A204.1 (cell line): ENCODE measurements at regions not wholly inside any gene's neighbourhood (a gene's known extent, or its start where the extent isn't known, plus 50 kb on each side); places are given as distances from the start of the nearest gene placed in this dataset.

Source experiments
- FAIRE-seq: peaks from 2 replicates; lab custom pipeline; 2012; peaks lifted over from hg19 to GRCh38; lab: Jason Lieb, UNC

DNA sequence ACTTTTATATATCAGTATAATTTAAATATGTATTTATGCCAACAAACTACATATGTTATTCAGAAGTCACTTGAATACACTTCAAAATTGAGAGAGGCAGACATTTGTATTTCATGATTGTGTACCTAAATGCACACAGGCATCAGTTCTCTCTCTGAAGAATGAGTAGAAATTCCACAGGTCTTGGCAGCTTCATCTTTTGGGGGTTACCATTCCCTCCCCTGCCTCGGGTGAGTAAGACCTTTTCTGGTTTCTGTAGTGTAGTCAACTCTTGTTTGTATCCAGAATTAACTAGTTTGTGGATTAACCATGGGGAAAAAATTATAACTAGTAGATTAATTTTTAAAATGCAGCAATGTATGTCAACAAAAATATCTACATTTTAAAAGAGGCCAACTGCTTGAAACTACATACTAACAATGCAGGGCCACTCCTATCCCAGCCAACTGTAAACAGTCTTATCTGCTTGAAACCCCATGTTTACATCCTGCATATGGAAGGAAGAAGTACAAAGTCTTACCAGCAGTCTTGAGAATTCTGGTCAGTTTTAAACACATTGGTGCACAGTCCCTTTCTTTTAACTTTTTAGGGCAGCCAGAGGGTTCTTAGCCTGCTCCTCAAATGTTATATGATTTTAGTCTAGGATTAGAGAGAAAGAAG, 339.6 kb upstream of the KIF2A start:
- no peak for FAIRE-seq

DNA sequence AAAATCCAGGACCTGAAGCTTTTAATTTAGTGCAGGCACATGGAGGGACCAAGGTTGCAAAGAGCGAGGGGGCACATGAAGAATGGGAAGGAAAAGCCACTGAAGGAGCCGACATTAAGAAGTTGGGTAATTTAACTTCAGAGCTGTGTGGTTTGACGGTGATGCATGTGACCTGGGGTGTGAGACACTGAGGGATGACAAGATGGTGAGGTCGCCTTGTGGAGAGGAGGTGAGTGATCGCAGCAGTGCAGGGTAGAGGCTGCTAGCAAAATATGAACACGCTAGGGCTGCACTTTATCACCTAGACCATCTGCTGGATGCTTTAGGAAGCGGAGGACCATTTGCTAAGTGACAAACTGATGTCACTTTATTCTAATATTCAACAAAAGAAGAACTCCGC, 339.0 kb upstream of the KIF2A start:
- no peak for FAIRE-seq

DNA sequence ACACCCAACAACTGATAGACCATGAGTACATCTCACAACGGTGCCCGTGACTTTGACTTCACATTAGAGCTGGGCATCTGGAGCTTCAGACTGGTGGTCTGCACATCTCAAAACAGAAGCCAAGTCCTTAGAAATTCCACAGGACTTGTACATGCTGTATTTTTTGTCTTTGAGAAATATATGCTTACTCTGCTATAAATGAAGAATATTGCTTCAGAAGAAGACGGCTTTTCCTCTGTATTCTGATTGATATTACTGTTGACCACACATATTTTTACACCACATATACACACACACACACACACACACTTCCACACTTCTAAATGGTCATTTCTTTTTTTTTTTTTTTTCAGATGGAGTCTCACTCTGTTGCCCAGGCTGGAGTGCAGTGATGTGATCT, 338.3 kb upstream of the KIF2A start:
- no peak for FAIRE-seq

DNA sequence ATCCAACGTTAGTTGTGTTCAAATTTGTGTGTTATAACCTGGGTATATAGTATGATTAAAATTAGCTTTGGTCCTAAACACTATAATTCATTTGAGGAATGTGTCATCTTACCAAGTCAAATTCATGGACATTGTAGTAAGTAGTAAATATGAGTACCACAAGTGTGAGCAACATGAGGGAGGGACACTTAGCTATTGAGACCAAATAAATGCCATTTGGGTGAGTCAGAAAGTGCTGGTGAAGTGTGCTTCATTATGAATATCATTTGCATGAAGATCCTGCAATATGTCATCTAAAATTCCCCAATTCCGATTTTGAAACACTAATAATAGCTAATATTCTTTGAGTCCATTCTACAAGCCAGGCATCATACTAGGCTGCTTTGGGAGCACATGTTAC, 336.7 kb upstream of the KIF2A start:
- no peak for FAIRE-seq

DNA sequence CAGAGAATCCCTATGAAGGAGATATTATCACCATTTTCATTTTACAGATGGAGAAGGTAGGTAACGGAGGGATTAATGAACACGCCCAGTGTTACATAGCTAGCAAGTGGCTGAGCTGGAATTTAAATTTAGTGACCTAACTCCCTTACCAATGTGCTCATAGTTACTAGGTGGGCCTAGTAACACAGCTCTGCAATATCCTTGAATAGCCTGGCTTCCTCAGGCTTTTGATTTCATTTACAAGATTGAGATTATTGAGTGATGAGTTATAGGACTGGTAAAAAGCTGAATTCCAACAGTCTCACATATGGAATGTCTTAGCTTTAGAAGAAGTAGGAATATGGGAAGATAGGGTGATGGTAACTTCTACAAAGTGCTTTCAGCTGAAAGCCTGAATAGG, 336.3 kb upstream of the KIF2A start:
- no peak for FAIRE-seq

DNA sequence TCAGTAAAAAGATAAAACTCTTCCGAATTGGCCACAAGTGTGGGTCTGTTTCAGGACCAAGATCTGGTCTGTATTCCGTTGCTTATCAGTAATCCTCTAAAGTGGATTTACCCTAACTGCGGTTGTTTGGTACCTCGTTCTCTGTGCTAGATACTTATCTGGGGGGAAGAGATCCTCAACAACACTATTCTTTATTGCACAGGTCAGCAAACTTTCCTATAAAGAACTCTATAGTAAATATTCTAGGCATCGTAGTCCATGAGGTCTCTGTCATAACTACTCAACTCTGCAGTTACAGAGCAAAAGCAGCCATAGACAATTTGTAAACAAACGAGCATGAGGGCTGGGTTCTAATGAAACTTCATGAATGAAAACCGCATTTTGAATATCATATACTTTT, 335.8 kb upstream of the KIF2A start:
- no peak for FAIRE-seq

DNA sequence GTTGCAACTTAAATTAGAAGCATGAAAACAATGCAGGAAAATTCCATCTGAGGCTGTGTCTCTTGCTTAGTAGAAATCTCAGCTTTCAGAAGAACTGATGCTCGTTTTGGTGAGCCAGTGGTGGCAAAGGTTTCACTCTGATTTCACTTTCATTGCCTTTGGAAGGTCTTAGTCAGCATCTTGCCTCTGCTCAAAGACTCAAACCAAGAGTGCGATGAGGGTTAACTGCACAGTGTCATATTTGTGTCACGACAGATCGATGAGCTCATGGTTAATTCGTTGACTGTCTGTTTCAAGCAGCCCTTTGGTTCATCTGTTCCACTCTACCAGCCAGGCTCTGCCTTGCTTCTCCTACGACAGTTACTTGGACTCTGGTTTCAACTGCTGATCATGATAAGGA, 331.3 kb upstream of the KIF2A start:
- no peak for FAIRE-seq

DNA sequence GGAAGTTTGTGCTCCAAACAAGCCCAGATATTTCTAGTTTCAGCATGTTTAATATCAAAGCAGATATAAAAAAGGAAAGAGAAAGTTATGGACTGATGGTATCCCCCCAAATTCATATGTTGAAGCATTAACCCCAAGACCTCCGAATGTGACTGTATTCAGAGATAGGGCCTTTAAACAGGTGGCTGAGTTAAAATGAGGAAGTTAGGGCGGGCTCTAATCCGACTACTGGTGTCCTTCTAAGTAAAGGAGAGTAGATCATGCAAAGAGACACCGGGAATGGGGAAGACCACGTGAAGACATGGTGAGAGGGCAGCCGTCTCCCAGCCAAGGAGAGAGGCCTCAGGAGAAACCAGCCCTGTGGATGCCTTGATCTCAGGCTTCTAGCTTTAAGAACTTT, 324.1 kb upstream of the KIF2A start:
- no peak for FAIRE-seq

DNA sequence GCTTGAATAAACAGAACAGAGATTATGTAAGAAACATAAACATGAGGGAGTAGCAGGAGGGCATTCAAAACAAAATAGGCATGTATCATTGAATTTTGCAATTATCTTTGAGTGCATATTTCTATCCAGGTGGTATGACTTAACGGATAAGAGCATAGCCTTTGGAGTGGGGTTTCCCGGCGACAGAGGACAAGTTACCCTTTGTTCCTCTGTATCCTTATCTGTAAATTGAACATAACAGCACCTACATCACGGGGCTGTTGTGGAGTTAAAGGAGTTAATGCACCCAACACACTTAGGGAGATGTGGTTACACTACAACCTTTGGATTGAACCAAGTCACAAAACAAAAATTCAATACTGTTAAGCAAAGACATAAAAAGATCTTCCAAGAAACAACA, 314.6 kb upstream of the KIF2A start:
- FAIRE-seq = no peak

DNA sequence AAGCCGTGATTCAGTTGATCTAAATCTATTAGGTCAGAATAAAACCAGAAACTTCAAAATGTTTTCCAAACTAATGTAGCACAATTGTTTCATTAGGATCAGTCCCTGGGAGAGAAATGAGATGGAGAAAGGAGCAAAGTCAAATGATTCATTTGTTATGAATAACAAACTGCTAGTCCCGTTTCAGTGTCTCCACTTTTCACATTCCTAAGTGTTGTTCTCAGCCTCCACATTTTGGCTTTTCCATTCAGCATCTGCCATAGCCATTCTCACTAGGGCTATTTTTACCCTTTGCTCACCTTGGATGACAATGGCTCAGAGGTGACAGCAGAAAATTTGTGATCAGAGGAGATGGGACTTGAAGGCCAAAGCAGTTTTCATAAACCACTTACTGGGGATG, 314.1 kb upstream of the KIF2A start:
- FAIRE-seq = no peak

DNA sequence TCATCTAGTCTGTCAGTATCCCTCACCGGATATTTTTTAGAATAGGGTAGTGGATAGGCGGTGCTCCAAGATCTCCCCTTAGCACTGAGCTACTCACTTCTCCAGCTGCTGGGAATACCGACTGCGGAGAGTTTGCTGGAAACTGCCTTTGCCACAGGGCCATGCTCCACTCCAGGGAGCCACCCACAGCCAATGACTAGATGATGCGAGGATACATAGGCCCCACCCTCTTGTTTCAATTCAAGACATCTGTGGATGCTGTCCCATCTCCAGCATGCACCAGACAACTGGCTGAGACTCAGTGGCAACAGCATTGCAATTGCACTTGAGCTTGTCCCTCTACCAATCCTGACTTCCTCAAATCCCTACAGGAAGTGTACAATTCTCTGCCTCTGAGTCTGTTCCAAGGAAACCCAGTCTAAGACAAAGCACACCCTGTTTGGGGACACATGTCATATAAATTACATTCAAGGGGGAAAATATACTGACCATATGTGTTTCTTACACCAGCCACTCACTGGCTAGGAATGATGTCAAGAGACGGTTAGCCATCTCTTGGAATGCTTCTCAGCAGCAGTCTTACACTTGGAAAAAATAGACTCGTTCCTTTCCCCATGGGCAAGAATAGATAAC, 312.6 kb upstream of the KIF2A start:
- FAIRE-seq = no peak

DNA sequence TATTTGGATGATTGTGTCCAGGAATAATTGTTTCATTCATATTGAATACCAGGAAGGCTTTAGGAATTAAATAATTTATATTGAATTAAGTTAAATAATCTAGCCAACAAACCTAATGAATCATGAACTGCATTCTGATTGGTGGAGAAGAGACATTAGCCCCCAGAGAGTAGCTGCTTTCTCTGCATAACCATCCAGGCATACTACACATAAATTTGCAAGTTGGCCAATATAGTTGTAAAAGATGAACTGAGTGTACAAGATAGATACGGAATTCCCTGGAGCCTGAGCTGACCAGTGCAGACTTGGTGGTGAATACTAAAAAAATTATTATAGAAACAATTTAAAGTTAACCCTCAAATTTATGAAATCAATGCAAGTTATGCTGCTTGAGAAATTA, 311.8 kb upstream of the KIF2A start:
- no peak for FAIRE-seq

DNA sequence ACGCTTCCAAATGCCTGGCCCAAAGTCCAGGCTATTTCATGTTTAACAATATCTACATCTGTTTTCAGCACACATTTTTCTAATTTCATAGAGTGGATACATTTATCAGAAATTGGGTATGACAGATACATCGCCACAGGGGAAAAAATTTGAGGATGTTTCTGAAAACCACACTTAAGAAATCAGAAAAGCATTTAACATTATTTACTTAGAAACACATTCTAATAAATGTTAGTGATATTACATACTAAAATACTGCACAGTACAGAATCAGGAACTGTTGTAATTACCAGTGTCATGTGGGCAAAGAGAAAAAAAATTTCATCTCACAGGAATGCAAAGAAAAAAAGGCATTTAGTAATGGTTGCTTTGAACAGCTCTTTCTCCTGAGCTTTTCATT, 310.5 kb upstream of the KIF2A start:
- no peak for FAIRE-seq

DNA sequence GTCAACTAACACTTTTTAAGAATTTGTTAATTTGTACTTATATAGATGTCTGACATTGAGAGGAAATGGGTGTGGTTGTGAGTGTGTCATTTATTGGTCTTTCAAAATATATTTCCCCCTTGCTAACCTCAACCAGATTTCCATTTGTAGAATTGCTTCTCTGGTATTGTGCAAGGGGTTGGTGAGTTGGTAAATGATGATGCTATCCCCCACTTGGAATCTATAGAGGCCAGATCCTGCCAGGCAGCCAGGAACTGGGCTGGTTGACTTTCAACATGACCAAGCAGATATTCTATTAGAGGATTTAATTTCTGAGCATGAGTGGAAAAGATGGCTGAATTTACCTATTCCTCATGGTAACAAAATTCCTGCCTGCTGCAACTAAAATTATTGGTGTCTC, 306.6 kb upstream of the KIF2A start:
- FAIRE-seq = no peak

DNA sequence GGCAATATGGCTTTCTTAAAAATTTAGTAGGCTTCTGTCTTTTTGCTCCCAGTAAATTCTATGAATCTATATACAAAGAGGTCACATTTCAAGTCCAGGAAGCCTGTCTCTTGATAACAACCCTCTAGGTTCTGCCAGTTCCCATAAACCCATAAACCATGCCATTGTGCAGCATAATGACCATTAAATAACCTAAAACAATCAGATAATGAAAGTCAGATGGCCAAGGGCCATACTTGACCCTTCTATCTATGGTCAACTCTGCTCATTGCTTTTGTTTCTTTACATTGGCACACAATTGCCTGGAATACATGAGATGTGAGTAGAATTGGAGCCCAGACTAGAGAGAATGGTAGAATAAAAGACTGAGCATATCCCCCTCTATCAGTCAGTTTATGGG, 305.4 kb upstream of the KIF2A start:
- FAIRE-seq = no peak

DNA sequence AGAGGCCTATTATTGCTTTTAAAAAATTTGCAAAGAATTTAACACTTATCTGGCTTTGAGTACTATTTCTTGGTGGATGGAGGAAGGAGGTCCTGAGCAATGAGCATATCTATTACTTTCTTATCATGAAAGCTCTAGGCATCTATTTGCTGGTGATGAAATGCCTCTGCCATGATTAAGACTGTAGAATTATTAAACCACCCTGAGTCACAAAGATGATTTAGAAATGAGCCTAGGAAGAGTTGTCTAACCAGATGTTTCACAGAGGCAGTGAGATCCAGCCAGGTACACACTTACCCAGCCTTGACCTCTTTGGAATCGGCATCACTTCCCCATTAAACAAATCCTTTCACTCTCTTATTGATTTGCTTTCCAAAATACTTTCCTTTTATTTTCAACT, 304.4 kb upstream of the KIF2A start:
- FAIRE-seq = no peak

DNA sequence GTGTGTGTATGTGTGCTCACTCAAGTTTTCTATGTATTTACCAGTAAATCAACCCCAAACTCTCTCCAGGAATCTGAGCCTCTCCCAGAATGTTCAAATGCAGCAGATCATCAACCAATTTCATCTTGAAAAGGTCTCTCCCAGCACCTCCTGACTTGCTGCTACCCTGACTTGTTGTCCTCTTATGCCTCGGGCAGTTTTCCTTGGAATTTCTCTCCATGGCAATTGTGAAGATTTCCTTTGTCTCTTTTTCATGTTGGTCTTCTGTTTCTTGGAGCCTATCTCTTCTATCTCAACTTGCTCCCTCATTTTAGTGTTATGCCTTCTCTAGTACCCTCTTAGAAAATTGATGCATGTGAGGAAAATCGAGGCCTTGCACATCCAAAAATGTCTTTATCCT, 303.6 kb upstream of the KIF2A start:
- FAIRE-seq = no peak

DNA sequence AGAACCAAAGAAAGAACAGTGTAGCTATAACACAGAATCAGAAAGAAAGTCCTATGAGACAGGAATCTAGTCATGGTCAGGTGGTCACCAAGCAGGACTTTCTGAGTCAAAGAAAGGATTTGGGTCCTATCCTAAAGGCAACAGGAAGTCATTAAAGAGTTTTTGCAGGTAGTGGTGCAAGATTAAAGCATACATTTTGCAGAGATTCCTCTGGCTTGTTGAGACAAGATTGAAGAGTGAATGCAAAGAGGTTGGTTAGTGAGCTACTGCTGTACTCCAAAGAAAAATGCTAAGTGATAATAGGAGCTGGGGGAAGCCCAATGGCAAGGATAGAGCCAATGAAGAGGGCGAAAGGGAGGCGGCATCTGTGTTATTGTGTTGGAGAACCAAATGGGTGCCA, 300.5 kb upstream of the KIF2A start:
- no peak for FAIRE-seq

DNA sequence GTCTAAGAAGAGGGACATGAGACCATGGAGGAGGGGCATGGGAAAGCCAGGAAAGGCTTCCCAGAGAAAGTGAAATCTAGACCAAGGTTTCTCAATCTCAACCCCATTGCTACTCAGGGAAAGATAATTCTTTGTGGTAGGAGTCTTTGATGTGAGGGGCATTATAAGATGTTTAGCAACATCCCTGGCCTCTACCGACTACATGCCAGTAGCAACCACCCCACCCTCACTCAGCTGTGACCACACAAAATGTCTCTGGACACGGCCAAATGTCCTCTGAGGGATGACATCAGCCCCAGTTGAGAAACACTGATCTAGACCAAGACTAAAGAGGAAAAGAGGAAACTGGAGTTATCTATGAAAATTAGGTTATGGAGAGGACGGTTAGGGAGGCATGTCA, 298.5 kb upstream of the KIF2A start:
- FAIRE-seq = no peak

DNA sequence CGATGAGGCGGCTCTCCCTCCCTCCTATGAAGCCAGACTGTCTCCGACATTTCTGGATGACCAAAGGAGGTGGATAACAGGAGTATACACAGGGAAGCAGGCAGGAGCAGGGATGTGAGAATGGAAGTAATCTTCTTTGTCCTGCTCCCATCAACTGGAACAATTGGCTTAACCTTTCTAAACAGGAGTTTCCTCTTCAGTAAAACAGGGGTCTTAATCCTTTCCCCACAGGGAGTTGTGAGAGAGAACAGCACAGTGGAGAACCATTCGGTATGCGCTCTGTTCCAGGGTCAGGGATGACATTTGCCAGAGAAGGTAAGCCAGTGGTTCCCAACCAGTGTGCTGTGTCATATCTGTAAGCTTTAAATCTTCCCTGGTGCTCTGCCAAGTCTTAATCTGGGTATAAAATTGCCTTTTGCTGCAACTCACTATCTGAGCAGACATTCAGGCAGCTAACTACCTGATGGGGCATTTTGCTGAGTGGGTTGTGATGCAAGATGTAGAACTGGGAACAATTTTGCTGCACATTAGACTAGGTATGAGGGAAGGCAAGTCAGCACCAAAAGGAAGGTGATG, 294.8 kb upstream of the KIF2A start:
- FAIRE-seq = no peak

DNA sequence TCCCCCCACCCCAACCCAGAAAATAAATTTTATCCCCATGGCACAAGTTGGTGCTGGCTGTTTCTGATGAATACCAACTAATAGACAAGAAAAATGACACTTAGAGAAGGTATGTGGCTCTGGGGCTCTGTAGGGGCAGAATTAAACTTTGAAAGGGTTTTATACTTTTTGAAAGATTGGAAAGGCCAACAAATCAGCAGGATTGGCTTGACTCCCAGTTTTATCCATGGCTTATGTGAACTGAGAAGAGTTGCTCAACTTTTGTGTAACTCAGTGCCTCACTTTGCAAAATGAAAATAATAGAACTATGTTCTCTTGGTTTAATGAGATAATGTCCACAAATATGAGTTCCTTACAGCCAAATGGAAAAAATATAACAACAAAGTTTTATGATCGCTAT, 288.9 kb upstream of the KIF2A start:
- no peak for FAIRE-seq

DNA sequence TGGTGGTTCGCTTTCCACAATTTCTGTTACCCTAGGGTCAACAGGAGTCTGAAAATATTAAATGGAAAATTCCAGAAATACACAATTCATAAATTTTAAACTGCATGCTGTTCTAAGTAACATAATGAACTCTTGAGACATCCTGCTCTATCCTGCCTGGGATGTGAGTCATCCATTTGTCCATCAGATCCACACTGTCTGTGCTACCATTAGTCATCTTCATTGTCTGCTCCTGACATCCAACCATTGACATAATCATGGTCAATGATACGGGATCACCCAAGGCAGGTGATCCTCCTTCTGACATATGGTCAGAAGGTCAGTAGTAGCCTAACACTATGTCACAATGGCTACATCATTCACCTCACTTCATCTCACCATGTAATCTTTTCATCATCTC, 276.7 kb upstream of the KIF2A start:
- FAIRE-seq = no peak

DNA sequence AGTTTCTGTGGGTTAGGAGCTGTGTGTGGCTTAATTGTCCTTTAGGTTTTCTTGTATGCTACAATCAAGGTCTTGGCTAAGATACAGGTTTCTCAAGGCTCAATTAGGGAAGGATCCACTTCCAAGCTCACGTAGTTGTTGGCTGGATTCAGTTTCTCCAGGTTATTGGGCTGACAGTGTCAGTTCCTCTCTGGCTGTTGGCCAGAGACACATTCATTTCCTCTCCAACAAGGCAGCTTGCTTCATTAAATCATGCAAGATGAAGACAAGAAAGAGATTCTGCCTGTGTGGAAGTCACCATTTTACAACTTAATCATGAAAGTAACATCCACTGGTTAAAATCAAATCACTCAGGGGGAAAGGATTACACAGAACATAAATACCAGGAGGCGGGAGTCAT, 275.7 kb upstream of the KIF2A start:
- FAIRE-seq = no peak

DNA sequence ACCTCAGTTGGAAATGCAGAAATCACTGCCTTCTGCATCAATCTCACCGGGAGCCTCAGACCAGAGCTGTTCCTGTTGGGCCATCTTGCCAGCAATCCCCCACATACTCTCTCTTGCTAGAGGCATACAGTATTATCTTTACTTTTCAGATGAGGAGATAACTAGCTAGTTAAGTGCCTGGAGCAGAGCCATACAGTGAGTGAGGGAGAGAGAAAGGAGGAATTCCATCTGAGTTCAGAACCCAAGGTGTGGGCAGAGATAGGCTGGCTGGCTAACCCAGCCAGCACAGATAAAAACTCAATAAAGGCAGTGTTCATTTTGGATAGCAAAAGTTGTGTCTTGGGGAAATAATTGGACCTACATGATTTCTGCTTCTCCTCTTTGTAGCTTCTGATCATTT, 268.0 kb upstream of the KIF2A start:
- no peak for FAIRE-seq
